GM18519 (cell line): ENCODE measurements at regions not wholly inside any gene's neighbourhood (a gene's known extent, or its start where the extent isn't known, plus 50 kb on each side); places are given as distances from the start of the nearest gene placed in this dataset.

Experiments used
- ATAC-seq: cut with Tn5 transposase; IDR thresholded peaks from one replicate; pipeline ENCODE4 v1.9.1; 2021; ENCODE audit warnings: mild to moderate bottlenecking, moderate library complexity; ENCODE audit not compliant: unreplicated experiment, low FRiP score

- ATAC-seq = no peak
These were observed 388.9 kb upstream of the ANO3 start for GRCh38 chr11:25943031-25943430.

GRCh38 chr11:25943777-25944661 is 387.9 kb upstream of the ANO3 start:
- no peak for ATAC-seq

- ATAC-seq = no peak
These were observed 382.0 kb upstream of the ANO3 start for GRCh38 chr11:25949918-25950317.

- ATAC-seq = no peak
These were observed 378.9 kb upstream of the ANO3 start for GRCh38 chr11:25953006-25953405.

- no peak for ATAC-seq
These were observed 373.9 kb upstream of the ANO3 start for GRCh38 chr11:25958045-25958444.

- no peak for ATAC-seq
These were observed 370.4 kb upstream of the ANO3 start for GRCh38 chr11:25961539-25961938.

GRCh38 chr11:25970726-25971508 is 361.0 kb upstream of the ANO3 start:
- ATAC-seq = no peak

- ATAC-seq = no peak
These were observed 351.8 kb upstream of the ANO3 start for GRCh38 chr11:25980091-25980490.

- ATAC-seq = peak; percentile 93
These were observed 349.9 kb upstream of the ANO3 start for GRCh38 chr11:25981998-25982397.

- ATAC-seq = no peak
These were observed 348.6 kb upstream of the ANO3 start for GRCh38 chr11:25983280-25983679.

- no peak for ATAC-seq
These were observed 343.8 kb upstream of the ANO3 start for GRCh38 chr11:25988178-25988577.

- no peak for ATAC-seq
These were observed 341.5 kb upstream of the ANO3 start for GRCh38 chr11:25990406-25990805.

- ATAC-seq = no peak
These were observed 340.5 kb upstream of the ANO3 start for GRCh38 chr11:25991476-25991875.

GRCh38 chr11:25992294-25992693 is 339.6 kb upstream of the ANO3 start:
- no peak for ATAC-seq

- ATAC-seq = no peak
These were observed 338.9 kb upstream of the ANO3 start for GRCh38 chr11:25993016-25993415.

GRCh38 chr11:26011474-26011873 is 320.5 kb upstream of the ANO3 start:
- ATAC-seq = no peak

- no peak for ATAC-seq
These were observed 317.3 kb upstream of the ANO3 start for GRCh38 chr11:26014456-26015115.

GRCh38 chr11:26017322-26017860 is 314.5 kb upstream of the ANO3 start:
- ATAC-seq = no peak

- no peak for ATAC-seq
These were observed 314.0 kb upstream of the ANO3 start for GRCh38 chr11:26017903-26018302.

- no peak for ATAC-seq
These were observed 313.6 kb upstream of the ANO3 start for GRCh38 chr11:26018336-26018735.

GRCh38 chr11:26019386-26019785 is 312.5 kb upstream of the ANO3 start:
- ATAC-seq = no peak
